ENCODE measurements at regions not wholly inside any gene's neighbourhood (a gene's known extent, or its start where the extent isn't known, plus 50 kb on each side); places are given as distances from the start of the nearest gene placed in this dataset.

GRCh38 chr14:61631045-61631687, 64.1 kb upstream of the HIF1A start:
- ATAC-seq, result no peak
- intact Hi-C loops (cut with DNase I), result no loop called here
- Histone ChIP-seq H3K4me3 (no peak overlapping the region), H3K27ac (no peak overlapping the region), H3K36me3 (no peaks in the 10 kb centered on the region), H3K27me3 (no peaks in the 10 kb centered on the region), H3K9me3 (no peaks in the 10 kb centered on the region), H3K4me1 (peaks cover 0 to 9% of the 10 kb centered on the region in 2 donors)
- TF ChIP-seq CTCF (IDR thresholded peaks at IDR 0.05), result no peak
- no peak for DNase-seq

GRCh38 chr14:61632401-61632800, 62.9 kb upstream of the HIF1A start:
- H3K4me3 ChIP-seq, result no peak overlapping the region
- no peaks in the 10 kb centered on the region for H3K9me3 ChIP-seq
- intact Hi-C loops (cut with DNase I), result no loop called here
- H3K27me3 ChIP-seq, result no peaks in the 10 kb centered on the region
- no peaks in the 10 kb centered on the region for H3K36me3 ChIP-seq
- ATAC-seq (no peak), DNase-seq (no peak)
- H3K27ac ChIP-seq, result no peak overlapping the region
- H3K4me1 ChIP-seq, result peaks cover 0 to 14% of the 10 kb centered on the region in 2 donors
- no peak for TF ChIP-seq CTCF (IDR thresholded peaks at IDR 0.05)

GRCh38 chr14:61632807-61633206, 62.5 kb upstream of the HIF1A start:
- Histone ChIP-seq H3K36me3 (no peaks in the 10 kb centered on the region), H3K27ac (no peak overlapping the region), H3K4me1 (peaks cover 0 to 14% of the 10 kb centered on the region in 2 donors), H3K4me3 (no peak overlapping the region), H3K9me3 (no peaks in the 10 kb centered on the region), H3K27me3 (no peaks in the 10 kb centered on the region)
- no peak for TF ChIP-seq CTCF (IDR thresholded peaks at IDR 0.05)
- intact Hi-C loops (cut with DNase I), result no loop called here
- no peak for DNase-seq
- no peak for ATAC-seq

- peaks cover 0 to 6% of the 10 kb centered on the region in 2 donors for H3K4me1 ChIP-seq
- no peaks in the 10 kb centered on the region for H3K27me3 ChIP-seq
- H3K9me3 ChIP-seq, result no peaks in the 10 kb centered on the region
- DNase-seq, result no peak
- no peaks in the 10 kb centered on the region for H3K36me3 ChIP-seq
- no peak overlapping the region for H3K4me3 ChIP-seq
- H3K27ac ChIP-seq, result no peak overlapping the region
- ATAC-seq, result no peak
- intact Hi-C loops (cut with DNase I), result no loop called here
- TF ChIP-seq CTCF (IDR thresholded peaks at IDR 0.05), result no peak
These were observed 59.0 kb upstream of the HIF1A start for GRCh38 chr14:61636291-61636690.

- H3K27me3 ChIP-seq, result no peaks in the 10 kb centered on the region
- no peak overlapping the region for H3K4me3 ChIP-seq
- peaks cover 0 to 6% of the 10 kb centered on the region in 2 donors for H3K4me1 ChIP-seq
- no peaks in the 10 kb centered on the region for H3K9me3 ChIP-seq
- TF ChIP-seq CTCF (IDR thresholded peaks at IDR 0.05), result no peak
- DNase-seq (no peak), ATAC-seq (no peak)
- H3K27ac ChIP-seq, result no peak overlapping the region
- intact Hi-C loops (cut with DNase I), result no loop called here
- H3K36me3 ChIP-seq, result no peaks in the 10 kb centered on the region
These were observed 58.5 kb upstream of the HIF1A start for GRCh38 chr14:61636779-61637178.

Measured in left lung (tissue), 4 donors.